GM18507 (cell line): ENCODE measurements at regions not wholly inside any gene's neighbourhood (a gene's known extent, or its start where the extent isn't known, plus 50 kb on each side); places are given as distances from the start of the nearest gene placed in this dataset.

ENCODE experiments used
- DNase-seq: peaks from one replicate; pipeline ENCODE4 v3.0.0; 2011; ENCODE audit warnings: low read depth; ENCODE audit not compliant: insufficient read length; ENCODE audit errors: extremely low spot score
- FAIRE-seq: peaks from 2 replicates; lab custom pipeline; 2011; peaks lifted over from hg19 to GRCh38; lab: Jason Lieb, UNC

GRCh38 chr20:55790178-55790577, 215.1 kb downstream of the CBLN4 start:
- FAIRE-seq (no peak), DNase-seq (no peak)

- no peak for FAIRE-seq
These were observed 221.3 kb downstream of the CBLN4 start for GRCh38 chr20:55784036-55784435.

GRCh38 chr20:55783381-55783780, 221.9 kb downstream of the CBLN4 start:
- DNase-seq = no peak
- no peak for FAIRE-seq

More at GRCh38 chr20:55784036-55784435, 221.3 kb downstream of the CBLN4 start:
- no peak for DNase-seq

- DNase-seq (no peak), FAIRE-seq (no peak)
These were observed 222.4 kb downstream of the CBLN4 start for GRCh38 chr20:55782912-55783253.

- FAIRE-seq = no peak
- no peak for DNase-seq
These were observed 223.0 kb downstream of the CBLN4 start for GRCh38 chr20:55782224-55782911.

- DNase-seq (no peak), FAIRE-seq (no peak)
These were observed 226.5 kb downstream of the CBLN4 start for GRCh38 chr20:55778796-55779195.

GRCh38 chr20:55777641-55778040, 227.7 kb downstream of the CBLN4 start:
- no peak for FAIRE-seq

GRCh38 chr20:55776176-55776575, 229.1 kb downstream of the CBLN4 start:
- no peak for FAIRE-seq

More at GRCh38 chr20:55777641-55778040, 227.7 kb downstream of the CBLN4 start:
- no peak for DNase-seq

GRCh38 chr20:55774628-55775027, 230.7 kb downstream of the CBLN4 start:
- DNase-seq (no peak), FAIRE-seq (no peak)

More at GRCh38 chr20:55776176-55776575, 229.1 kb downstream of the CBLN4 start:
- DNase-seq = no peak

GRCh38 chr20:55761797-55762196, 243.5 kb downstream of the CBLN4 start:
- no peak for FAIRE-seq
- DNase-seq = no peak

GRCh38 chr20:55761100-55761499, 244.2 kb downstream of the CBLN4 start:
- DNase-seq (no peak), FAIRE-seq (no peak)

- FAIRE-seq (no peak), DNase-seq (no peak)
These were observed 244.7 kb downstream of the CBLN4 start for GRCh38 chr20:55760586-55760985.

GRCh38 chr20:55755861-55756260, 249.5 kb downstream of the CBLN4 start:
- FAIRE-seq = no peak

GRCh38 chr20:55755411-55755810, 249.9 kb downstream of the CBLN4 start:
- FAIRE-seq (no peak), DNase-seq (no peak)

More at GRCh38 chr20:55755861-55756260, 249.5 kb downstream of the CBLN4 start:
- no peak for DNase-seq

- FAIRE-seq = no peak
- DNase-seq = no peak
These were observed 258.6 kb downstream of the CBLN4 start for GRCh38 chr20:55746723-55747122.

- DNase-seq (no peak), FAIRE-seq (no peak)
These were observed 259.5 kb downstream of the CBLN4 start for GRCh38 chr20:55745840-55746239.

- FAIRE-seq (no peak), DNase-seq (no peak)
These were observed 260.4 kb downstream of the CBLN4 start for GRCh38 chr20:55744896-55745295.

- FAIRE-seq (no peak), DNase-seq (no peak)
These were observed 263.5 kb downstream of the CBLN4 start for GRCh38 chr20:55741801-55742200.

- DNase-seq (no peak), FAIRE-seq (no peak)
These were observed 265.2 kb downstream of the CBLN4 start for GRCh38 chr20:55740076-55740475.

- DNase-seq = no peak
- FAIRE-seq = no peak
These were observed 275.0 kb downstream of the CBLN4 start for GRCh38 chr20:55730321-55730720.

GRCh38 chr20:55714736-55715135, 290.6 kb downstream of the CBLN4 start:
- DNase-seq = no peak
- no peak for FAIRE-seq

GRCh38 chr20:55714082-55714481, 291.2 kb downstream of the CBLN4 start:
- no peak for FAIRE-seq
- no peak for DNase-seq
